Calu3 (cell line): ENCODE measurements at regions not wholly inside any gene's neighbourhood (a gene's known extent, or its start where the extent isn't known, plus 50 kb on each side); places are given as distances from the start of the nearest gene placed in this dataset.

ENCODE experiments used
- BruUV-seq: library from RNA; stranded (reverse); fragments of 400-500 nt; replicated peaks from 2 replicates; lab custom pipeline; 2021; lab: Mats Ljungman, UMichigan
- CTCF ChIA-PET: fragments of 300-600 bp; sonication (Branson Sonifier 250); formaldehyde crosslinking; loops from one replicate; lab custom pipeline; 2022; ENCODE audit warnings: antibody characterized with exemption; lab: Charles Lee
- DNase-seq: peaks from one replicate; pipeline ENCODE4 v3.0.0; 2022
- H3K27ac Mint-ChIP-seq: one replicate; pipeline ENCODE4 v1.8.0; 2022; ENCODE audit warnings: mixed read lengths; ENCODE audit not compliant: unreplicated experiment
- H3K27me3 Mint-ChIP-seq: one replicate; pipeline ENCODE4 v1.8.0; 2022; ENCODE audit warnings: mixed read lengths; ENCODE audit not compliant: unreplicated experiment
- H3K36me3 Mint-ChIP-seq: one replicate; pipeline ENCODE4 v1.8.0; 2022; ENCODE audit warnings: mild to moderate bottlenecking, moderate library complexity, mixed read lengths; ENCODE audit not compliant: insufficient read depth, unreplicated experiment
- H3K4me1 Mint-ChIP-seq: one replicate; pipeline ENCODE4 v1.8.0; 2022; ENCODE audit warnings: mild to moderate bottlenecking, low read depth, mixed read lengths; ENCODE audit not compliant: unreplicated experiment
- H3K4me3 Mint-ChIP-seq: one replicate; pipeline ENCODE4 v1.8.0; 2022; ENCODE audit warnings: mild to moderate bottlenecking, low read depth, moderate library complexity, mixed read lengths; ENCODE audit not compliant: unreplicated experiment
- H3K9me3 Mint-ChIP-seq: one replicate; pipeline ENCODE4 v1.8.0; 2022; ENCODE audit warnings: low read depth, mixed read lengths; ENCODE audit not compliant: unreplicated experiment
- intact Hi-C: fragments of 100-400 bp; cut with micrococcal nuclease; formaldehyde crosslinking; loops from one replicate; pipeline ENCODE4 v1.10.0; 2022; ENCODE audit not compliant: unreplicated experiment
- TF ChIP-seq, protein P1 (sequence below): fragments of 200-600 bp; IDR thresholded peaks from one replicate; pipeline ENCODE4 v1.8.0; 2022; ENCODE audit warnings: antibody characterized with exemption; ENCODE audit not compliant: unreplicated experiment

DNA sequence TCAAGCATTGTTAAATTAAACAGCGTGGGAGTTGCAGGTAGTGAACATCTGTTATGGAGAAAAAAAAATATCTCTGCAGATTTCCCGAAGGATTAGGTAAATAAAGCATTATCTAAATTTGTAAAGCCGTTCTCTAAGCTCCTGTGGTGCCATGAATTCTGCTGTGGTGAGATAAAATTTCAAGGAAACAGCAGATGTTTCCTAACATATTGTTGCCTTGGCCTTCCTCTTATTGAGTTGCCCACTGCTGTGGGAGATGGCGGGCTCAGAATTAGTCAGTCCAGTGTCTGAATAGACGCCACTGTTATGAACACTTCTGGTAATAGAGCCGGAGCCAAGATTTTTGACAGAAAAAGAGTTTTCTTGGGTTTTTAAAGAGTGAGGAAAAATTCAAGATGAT, 82.6 kb upstream of the ELMO1 start:
- no peak overlapping the region for H3K4me3 Mint-ChIP-seq
- H3K4me1 Mint-ChIP-seq: no peaks in the 10 kb centered on the region
- H3K27me3 Mint-ChIP-seq: peaks cover 8% of the 10 kb centered on the region
- intact Hi-C loops: no loop called here
- CTCF ChIA-PET: no interaction called here
- H3K36me3 Mint-ChIP-seq: no peaks in the 10 kb centered on the region
- DNase-seq: no peak
- no peak overlapping the region for H3K27ac Mint-ChIP-seq
- no TSS peak for BruUV-seq
- TF ChIP-seq, protein P1, sequence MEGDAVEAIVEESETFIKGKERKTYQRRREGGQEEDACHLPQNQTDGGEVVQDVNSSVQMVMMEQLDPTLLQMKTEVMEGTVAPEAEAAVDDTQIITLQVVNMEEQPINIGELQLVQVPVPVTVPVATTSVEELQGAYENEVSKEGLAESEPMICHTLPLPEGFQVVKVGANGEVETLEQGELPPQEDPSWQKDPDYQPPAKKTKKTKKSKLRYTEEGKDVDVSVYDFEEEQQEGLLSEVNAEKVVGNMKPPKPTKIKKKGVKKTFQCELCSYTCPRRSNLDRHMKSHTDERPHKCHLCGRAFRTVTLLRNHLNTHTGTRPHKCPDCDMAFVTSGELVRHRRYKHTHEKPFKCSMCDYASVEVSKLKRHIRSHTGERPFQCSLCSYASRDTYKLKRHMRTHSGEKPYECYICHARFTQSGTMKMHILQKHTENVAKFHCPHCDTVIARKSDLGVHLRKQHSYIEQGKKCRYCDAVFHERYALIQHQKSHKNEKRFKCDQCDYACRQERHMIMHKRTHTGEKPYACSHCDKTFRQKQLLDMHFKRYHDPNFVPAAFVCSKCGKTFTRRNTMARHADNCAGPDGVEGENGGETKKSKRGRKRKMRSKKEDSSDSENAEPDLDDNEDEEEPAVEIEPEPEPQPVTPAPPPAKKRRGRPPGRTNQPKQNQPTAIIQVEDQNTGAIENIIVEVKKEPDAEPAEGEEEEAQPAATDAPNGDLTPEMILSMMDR: no peak
- peaks cover 7% of the 10 kb centered on the region for H3K9me3 Mint-ChIP-seq

DNA sequence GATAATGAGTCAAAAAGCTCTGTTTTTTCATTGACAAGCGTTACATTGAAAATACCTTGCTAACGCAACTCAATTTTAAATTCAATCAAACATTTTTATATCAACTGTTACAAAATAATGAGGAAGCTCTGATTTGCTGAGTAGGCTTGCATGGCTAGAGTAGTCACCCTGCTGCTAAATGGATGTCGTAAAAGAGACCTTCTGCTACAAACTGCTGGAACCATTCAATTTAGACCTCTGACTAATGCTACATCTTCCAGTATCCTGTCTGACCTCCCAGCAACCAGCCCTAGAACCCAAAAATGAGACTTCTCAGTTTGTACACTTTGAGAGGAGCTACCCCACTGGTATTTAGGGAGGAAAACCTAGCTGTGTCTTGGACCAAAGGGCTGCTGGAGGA, 84.0 kb upstream of the ELMO1 start:
- Mint-ChIP-seq H3K4me3 (no peak overlapping the region), H3K27me3 (peaks cover 8% of the 10 kb centered on the region), H3K36me3 (no peaks in the 10 kb centered on the region), H3K4me1 (no peaks in the 10 kb centered on the region), H3K27ac (no peak overlapping the region), H3K9me3 (peaks cover 7% of the 10 kb centered on the region)
- DNase-seq: no peak
- no TSS peak for BruUV-seq
- TF ChIP-seq, protein P1: no peak
- intact Hi-C loops: no loop called here
- CTCF ChIA-PET: no interaction called here

DNA sequence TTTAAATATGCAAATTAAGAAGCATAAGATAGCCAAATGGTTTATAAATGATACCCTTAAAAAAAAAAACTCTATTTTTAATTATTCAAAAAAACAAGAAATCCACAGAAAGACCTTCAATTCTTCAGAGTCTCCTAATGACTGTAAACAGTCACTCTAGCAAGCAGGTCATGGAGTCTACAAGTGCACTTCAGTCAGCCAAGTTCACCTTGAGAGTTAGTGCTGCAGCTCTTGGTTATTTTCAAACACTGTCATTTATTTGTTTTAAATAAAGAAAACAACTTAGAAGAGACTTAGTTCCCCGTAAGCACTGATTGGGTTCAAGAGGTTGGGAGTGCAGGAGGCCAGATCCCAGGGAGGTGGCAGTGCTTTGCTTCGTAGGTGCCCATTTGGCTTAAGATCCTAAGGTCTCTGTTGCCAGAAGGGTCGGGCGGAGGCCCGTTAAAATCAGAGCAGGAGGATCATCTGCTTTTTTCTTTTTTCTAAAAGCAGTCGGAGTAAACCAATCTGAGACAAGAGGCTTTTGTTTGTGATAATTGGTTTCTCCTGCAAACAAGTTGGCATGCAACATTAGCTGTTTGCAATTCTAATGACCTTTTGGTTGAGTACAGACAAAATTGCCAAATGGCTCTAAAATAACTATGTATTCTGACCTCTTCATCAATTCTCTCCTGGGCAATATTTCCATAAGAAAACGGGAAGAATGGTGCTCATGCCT, 86.4 kb upstream of the ELMO1 start:
- no peak overlapping the region for H3K4me3 Mint-ChIP-seq
- H3K27ac Mint-ChIP-seq: no peak overlapping the region
- CTCF ChIA-PET: no interaction called here

DNA sequence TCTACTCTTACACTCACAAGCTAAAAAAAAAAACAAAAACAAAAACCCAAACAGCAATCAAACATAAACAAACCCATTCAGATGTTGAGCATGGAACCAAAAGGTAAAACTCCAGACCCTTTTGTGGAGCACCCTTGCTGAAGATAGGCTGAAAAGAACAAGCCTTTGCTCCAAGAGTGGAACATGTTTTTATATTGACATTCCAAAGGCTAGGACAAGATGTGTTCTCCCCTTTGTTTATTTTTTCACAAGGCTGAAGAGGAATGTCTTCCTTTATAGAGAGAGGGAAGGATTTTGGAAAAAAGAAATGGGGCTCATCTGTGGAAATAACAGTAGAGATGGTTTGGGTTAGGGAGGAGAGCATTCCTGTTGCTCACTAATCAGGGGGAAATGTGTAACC, 87.2 kb upstream of the ELMO1 start:
- Mint-ChIP-seq H3K4me1 (no peaks in the 10 kb centered on the region), H3K27ac (no peak overlapping the region), H3K9me3 (peaks cover 7% of the 10 kb centered on the region), H3K36me3 (no peaks in the 10 kb centered on the region), H3K4me3 (no peak overlapping the region), H3K27me3 (peaks cover 8% of the 10 kb centered on the region)
- intact Hi-C loops: no loop called here
- CTCF ChIA-PET: no interaction called here
- BruUV-seq: no TSS peak
- no peak for DNase-seq
- TF ChIP-seq, protein P1: no peak

More for the DNA sequence above, 86.4 kb upstream of the ELMO1 start:
- intact Hi-C loops: no loop called here
- H3K4me1 Mint-ChIP-seq: no peaks in the 10 kb centered on the region
- DNase-seq: no peak
- TF ChIP-seq, protein P1: no peak
- BruUV-seq: no TSS peak
- H3K27me3 Mint-ChIP-seq: peaks cover 8% of the 10 kb centered on the region
- H3K9me3 Mint-ChIP-seq: peaks cover 7% of the 10 kb centered on the region
- no peaks in the 10 kb centered on the region for H3K36me3 Mint-ChIP-seq
